ENCODE measurements at regions not wholly inside any gene's neighbourhood (a gene's known extent, or its start where the extent isn't known, plus 50 kb on each side); places are given as distances from the start of the nearest gene placed in this dataset.
"Not testable (repeated sequence)": the region's sequence is repeated elsewhere in the genome, so short reads cannot be mapped to it uniquely, and the experiment has no call there.

DNA sequence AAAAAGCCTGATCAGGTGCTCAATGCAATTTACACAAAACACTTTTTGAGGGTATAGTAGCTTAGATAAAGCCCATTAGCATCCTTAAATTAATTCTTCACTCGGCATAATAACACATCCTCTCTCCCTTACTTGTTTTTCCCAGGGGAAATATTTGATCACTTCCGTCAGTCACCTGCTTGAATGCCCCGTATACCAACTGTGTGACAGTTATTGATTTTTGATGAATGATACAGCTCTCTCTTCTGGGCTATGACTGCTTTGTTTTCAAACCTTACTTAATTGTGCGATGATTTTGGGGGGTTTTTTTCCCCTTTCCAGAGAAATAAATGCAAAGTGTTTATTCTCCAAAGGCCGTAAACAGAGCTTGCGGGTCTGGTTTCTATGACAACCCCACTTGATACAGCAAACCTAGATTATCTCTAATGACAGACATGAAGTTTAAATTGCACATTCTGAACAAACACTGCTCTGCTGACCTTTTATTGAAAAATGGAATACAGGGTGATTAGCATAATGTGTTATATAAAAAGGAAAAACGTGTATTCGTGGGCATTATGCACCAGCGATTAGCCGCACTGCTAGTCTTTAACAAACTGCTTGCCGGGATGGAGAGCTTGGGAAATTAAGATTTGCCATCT lies 78.4 kb upstream of the NANOS1 start:
- no peak for DNase-seq (ENCODE audit: low read depth)

GRCh38 chr10:118952493-118953295 lies 76.8 kb upstream of the NANOS1 start:
- DNase-seq (ENCODE audit: low read depth) = no peak

DNA sequence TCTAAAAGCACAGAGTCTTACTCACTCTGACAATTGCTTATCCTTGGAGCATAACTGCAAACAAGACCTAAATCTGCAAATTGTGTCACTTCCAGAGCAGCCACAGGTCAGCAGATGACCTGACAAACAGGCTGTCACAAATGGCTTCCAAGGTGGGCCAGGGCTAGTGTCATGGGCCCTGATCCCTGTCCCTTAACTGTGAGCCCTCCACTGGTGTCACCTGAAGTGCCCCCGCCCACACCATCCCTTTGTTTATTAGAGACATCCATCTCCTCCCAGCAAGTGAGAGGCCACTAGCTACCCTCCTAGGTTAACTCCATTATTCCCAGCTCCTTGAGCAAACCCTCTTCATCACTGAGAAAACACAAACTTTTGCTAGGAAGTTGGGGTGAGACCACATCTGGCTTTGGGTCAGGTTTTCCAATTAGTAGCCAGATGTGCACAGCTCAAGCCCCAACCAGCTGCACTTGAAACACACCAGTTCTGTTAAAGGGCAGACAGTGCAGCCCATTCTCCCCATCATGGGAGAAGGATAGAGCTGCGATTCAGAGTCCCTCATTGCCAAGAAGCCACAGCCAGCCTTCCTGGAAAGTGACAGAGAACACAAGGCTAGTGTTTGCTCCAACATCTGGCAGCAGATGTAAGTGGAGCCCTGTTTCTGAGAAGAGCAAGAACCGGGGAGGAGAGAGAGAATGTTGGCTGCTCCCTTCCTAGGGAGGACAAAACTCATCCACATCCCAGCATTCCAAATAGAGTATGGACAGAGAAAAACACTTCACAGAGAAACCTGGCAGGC lies 75.7 kb upstream of the NANOS1 start:
- DNase-seq (ENCODE audit: low read depth) = no peak

DNA sequence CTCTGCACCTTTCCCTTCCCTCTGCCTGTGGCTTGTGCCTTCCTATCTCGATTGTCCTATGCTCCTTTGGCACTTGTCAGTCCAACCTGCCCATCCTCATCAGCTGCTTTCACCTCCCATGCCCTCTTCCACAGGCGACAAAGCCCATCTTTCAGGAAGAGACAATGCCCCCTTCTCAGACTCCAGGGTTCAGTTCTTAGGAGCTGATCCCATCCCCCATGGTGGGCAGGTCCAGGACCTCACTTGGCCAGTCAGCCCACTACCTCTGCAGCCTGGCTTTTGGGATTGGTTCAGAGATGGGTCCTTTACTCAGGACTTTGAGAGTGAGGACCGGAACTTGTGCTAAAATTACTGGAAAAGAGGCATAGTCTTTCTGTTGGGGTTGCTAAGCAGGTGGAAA lies 74.0 kb upstream of the NANOS1 start:
- no peak for DNase-seq (ENCODE audit: low read depth)

GRCh38 chr10:118955951-118956801 lies 73.3 kb upstream of the NANOS1 start:
- no peak for DNase-seq (ENCODE audit: low read depth)

DNA sequence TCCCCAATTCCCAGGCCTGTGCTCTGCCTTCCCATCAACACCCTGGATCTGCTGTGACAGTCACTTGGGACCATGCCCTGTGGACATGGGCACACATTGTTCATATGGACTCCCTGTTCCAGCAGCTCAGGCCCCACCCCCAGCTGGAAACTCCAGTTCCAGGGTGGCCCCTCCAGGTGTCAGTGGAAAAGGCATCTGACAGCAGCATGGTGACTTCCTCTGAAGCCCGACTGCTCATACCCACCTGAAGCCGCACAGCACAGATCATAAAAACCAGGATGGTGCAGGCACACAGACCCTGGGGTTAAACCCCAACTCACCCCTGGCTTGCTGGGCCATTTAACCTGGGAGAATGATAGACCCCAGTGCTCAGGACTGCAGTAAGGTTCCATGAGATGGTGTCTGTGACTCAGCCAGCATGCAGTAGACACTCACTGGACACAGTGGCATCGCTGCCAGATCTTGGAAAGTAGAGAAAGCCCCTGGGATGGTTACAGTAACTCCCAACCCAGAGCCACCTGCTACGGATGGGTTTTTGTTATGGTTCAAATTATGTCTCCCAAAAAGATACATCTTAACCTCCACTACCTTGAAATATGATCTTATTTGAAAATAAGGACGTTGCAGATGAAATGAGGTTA lies 72.6 kb upstream of the NANOS1 start:
- no peak for DNase-seq (ENCODE audit: low read depth)

DNA sequence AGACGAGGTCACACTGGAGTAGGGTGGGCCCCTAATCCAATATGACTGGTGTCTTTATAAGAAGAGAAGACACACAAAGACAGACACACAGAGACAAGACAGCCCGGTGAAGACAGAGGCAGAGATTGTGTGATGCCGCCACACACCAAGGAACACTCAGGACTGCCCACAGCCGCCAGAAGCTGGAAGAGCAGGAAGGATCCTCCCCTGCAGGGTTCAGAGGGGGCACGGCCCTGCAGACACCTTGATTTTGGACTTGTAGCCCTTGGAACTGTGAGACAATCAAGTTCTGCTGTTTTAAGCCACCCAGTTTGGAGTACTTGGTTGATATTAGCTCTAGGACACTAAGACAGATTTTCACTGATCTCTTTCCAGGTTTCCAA lies 72.1 kb upstream of the NANOS1 start:
- DNase-seq (ENCODE audit: low read depth) = no peak

- no peak for DNase-seq (ENCODE audit: low read depth)
Observed at GRCh38 chr10:118957966-118958365, 71.5 kb upstream of the NANOS1 start.

GRCh38 chr10:118958559-118958958 lies 71.0 kb upstream of the NANOS1 start:
- DNase-seq (ENCODE audit: low read depth) = no peak

GRCh38 chr10:118958984-118959925 lies 70.3 kb upstream of the NANOS1 start:
- no peak for DNase-seq (ENCODE audit: low read depth)

GRCh38 chr10:118960157-118961090 lies 69.1 kb upstream of the NANOS1 start:
- no peak for DNase-seq (ENCODE audit: low read depth)

GRCh38 chr10:118961436-118961835 lies 68.1 kb upstream of the NANOS1 start:
- no peak for DNase-seq (ENCODE audit: low read depth)

DNA sequence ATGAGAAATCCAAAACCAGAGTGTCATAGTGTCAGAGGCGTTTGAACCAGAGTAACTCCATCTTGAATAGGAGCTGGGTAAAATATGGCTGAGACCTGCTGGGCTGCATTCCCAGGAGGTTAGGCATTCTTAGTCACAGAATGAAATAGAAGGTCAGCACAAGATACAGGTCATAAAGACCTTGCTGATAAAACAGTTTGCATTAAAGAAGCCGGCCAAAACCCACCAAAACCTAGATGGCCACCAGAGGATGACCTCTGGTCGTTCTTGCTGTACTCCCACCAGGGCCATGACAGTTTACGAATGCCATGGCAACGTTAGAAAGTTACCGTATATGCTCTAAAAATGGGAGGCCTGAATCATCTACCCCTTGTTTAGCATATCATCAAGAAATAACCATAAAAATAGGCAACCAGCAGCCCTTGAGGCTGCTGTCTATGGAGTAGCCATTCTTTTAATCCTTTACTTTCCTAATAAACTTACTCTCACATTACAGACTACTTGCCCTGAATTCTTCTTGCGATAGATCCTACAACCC lies 67.1 kb upstream of the NANOS1 start:
- not testable (repeated sequence) for DNase-seq (ENCODE audit: low read depth)

GRCh38 chr10:118963341-118963740 lies 66.2 kb upstream of the NANOS1 start:
- no peak for DNase-seq (ENCODE audit: low read depth)

- no peak for DNase-seq (ENCODE audit: low read depth)
Observed at GRCh38 chr10:118963933-118964332, 65.6 kb upstream of the NANOS1 start.

- DNase-seq (ENCODE audit: low read depth) = not testable (repeated sequence)
Observed at GRCh38 chr10:118964476-118964875, 65.0 kb upstream of the NANOS1 start.

DNA sequence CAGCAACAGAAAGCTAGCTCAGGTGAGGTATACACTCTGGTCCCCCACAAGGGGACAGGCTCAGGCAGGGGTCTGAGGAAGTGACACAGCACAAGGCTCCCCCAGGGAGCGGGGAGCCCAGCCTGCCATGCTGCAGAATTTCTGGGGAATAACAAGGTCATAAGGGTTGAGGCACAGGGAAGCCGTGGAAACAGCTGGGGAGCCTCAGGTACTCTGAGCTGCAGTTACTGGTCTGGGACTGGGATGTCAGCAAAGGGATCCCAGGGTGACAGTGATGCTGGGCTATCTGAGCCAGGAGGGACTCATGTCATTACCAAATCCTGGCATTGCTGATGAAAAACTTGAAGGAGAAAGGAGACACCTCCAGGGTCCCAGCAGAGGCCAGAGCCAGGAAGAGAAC lies 64.4 kb upstream of the NANOS1 start:
- no peak for DNase-seq (ENCODE audit: low read depth)

- no peak for DNase-seq (ENCODE audit: low read depth)
Observed at GRCh38 chr10:118965645-118966044, 63.9 kb upstream of the NANOS1 start.
